GM23338 (cell line): ENCODE measurements at regions not wholly inside any gene's neighbourhood (a gene's known extent, or its start where the extent isn't known, plus 50 kb on each side); places are given as distances from the start of the nearest gene placed in this dataset.

Source experiments
- ATAC-seq: fragments of 200-7000 bp; cut with Tn5 transposase; 3 replicates; pipeline ENCODE4 v1.9.1; 2020
- DNase-seq: peaks from one replicate; pipeline ENCODE4 v3.0.0-alpha.2; 2015; ENCODE audit warnings: low spot score
- H2AFZ ChIP-seq: fragments of 200-600 bp; sonication (generic); 2 replicates; pipeline ENCODE4 v1.8.0; 2016; ENCODE audit warnings: antibody characterized with exemption, mild to moderate bottlenecking, moderate library complexity
- H3F3A ChIP-seq: fragments of 200-600 bp; sonication (generic); replicated peaks from 2 replicates; pipeline ENCODE4 v1.8.0; 2017; ENCODE audit warnings: antibody characterized with exemption, mixed run types, low read depth
- H3K27ac ChIP-seq: fragments of 200-600 bp; sonication (generic); 2 replicates; pipeline ENCODE4 v1.6.1; 2016; ENCODE audit warnings: low read depth
- H3K27me3 ChIP-seq: fragments of 200-600 bp; sonication (generic); 2 replicates; pipeline ENCODE4 v1.8.0; 2016; ENCODE audit warnings: mild to moderate bottlenecking, mixed run types, moderate library complexity; ENCODE audit not compliant: insufficient read depth
- H3K36me3 ChIP-seq: fragments of 200-600 bp; sonication (generic); 2 replicates; pipeline ENCODE4 v1.8.0; 2016; ENCODE audit warnings: mild to moderate bottlenecking; ENCODE audit not compliant: insufficient read depth
- H3K4me1 ChIP-seq: fragments of 200-600 bp; sonication (generic); 2 replicates; pipeline ENCODE4 v1.8.0; 2016; ENCODE audit warnings: mild to moderate bottlenecking, moderate library complexity; ENCODE audit not compliant: insufficient read depth
- H3K4me2 ChIP-seq: fragments of 200-600 bp; sonication (generic); 2 replicates; pipeline ENCODE4 v1.7.1; 2017; ENCODE audit warnings: mixed run types
- H3K4me3 ChIP-seq: fragments of 200-600 bp; sonication (generic); 2 replicates; pipeline ENCODE4 v1.6.1; 2016; ENCODE audit warnings: mixed run types
- H3K79me2 ChIP-seq: fragments of 200-600 bp; sonication (generic); replicated peaks from 2 replicates; pipeline ENCODE4 v1.8.0; 2017; ENCODE audit warnings: mild to moderate bottlenecking; ENCODE audit not compliant: insufficient read depth
- H3K9me2 ChIP-seq: fragments of 200-600 bp; sonication (generic); 2 replicates; pipeline ENCODE4 v1.8.0; 2017; ENCODE audit not compliant: insufficient read depth
- H4K20me1 ChIP-seq: fragments of 200-600 bp; sonication (generic); replicated peaks from 2 replicates; pipeline ENCODE4 v1.8.0; 2017; ENCODE audit warnings: mild to moderate bottlenecking; ENCODE audit not compliant: insufficient read depth
- H3K27ac Mint-ChIP-seq: 2 replicates; pipeline ENCODE4 v1.8.0; 2020; ENCODE audit warnings: inconsistent platforms, mild to moderate bottlenecking, moderate library complexity, mixed read lengths
- H3K27me3 Mint-ChIP-seq: 3 replicates; pipeline ENCODE4 v1.8.0; 2022; ENCODE audit warnings: low read depth, mild to moderate bottlenecking, moderate library complexity, mixed read lengths, inconsistent platforms; ENCODE audit not compliant: insufficient read depth, poor library complexity
- H3K36me3 Mint-ChIP-seq: 3 replicates; pipeline ENCODE4 v1.8.0; 2021; ENCODE audit warnings: low read depth, mild to moderate bottlenecking, inconsistent platforms, moderate library complexity, mixed read lengths
- H3K4me1 Mint-ChIP-seq: 3 replicates; pipeline ENCODE4 v1.8.0; 2020; ENCODE audit warnings: mild to moderate bottlenecking, inconsistent platforms, mixed read lengths
- H3K4me3 Mint-ChIP-seq: 3 replicates; pipeline ENCODE4 v1.8.0; 2021; ENCODE audit warnings: moderate library complexity, mild to moderate bottlenecking, inconsistent platforms, mixed read lengths
- H3K9me3 Mint-ChIP-seq: 3 replicates; pipeline ENCODE4 v1.8.0; 2020; ENCODE audit warnings: moderate library complexity, mild to moderate bottlenecking, inconsistent platforms, mixed read lengths
- CREB1 ChIP-seq: fragments of 250-450 bp; sonication (Bioruptor Pico); IDR thresholded peaks from 2 replicates; pipeline ENCODE4 v1.5.0; 2020; ENCODE audit warnings: low read depth, mild to moderate bottlenecking, moderate library complexity
- JUNB ChIP-seq: IDR thresholded peaks from one replicate; pipeline ENCODE4 v1.6.1; 2016; ENCODE audit warnings: antibody characterized with exemption; ENCODE audit not compliant: unreplicated experiment
- ZNF331 ChIP-seq: fragments of 250-450 bp; sonication (Bioruptor Pico); IDR thresholded peaks from 2 replicates; pipeline ENCODE4 v1.5.0; 2020; ENCODE audit warnings: low read depth, mild to moderate bottlenecking, moderate library complexity
- TF ChIP-seq, protein P1 (sequence below): fragments of 250-450 bp; sonication (Bioruptor Pico); IDR thresholded peaks from 2 replicates; pipeline ENCODE4 v1.5.0; 2020; ENCODE audit warnings: mild to moderate bottlenecking, moderate library complexity
- TF ChIP-seq, protein P2 (sequence below): IDR thresholded peaks from 2 replicates; pipeline ENCODE4 v1.6.1; 2016; ENCODE audit warnings: antibody characterized with exemption

DNA sequence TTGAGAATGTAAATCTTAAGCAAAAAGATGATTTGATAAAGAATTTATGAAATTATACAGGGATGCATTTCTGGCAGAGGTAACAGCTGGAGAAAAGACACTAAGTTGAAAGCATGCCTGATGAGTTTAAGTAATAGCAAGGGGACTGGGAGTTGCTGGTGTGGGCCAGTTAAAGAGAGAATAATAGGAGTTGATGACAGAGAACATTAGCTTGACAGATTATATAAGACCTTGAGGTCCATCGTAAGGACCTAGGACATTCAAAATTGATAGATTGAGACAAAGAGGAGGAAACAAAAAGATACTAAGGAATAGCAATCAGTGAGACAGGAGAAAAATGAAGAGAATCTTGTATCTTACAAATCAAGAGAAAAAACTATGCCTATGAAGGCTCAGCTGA is 84.7 kb upstream of the TMPRSS15 start:
- H3F3A ChIP-seq = no peaks in the 10 kb centered on the region
- H3K4me3 ChIP-seq = no peak overlapping the region
- no peaks in the 10 kb centered on the region for H3K9me2 ChIP-seq
- H3K4me1 Mint-ChIP-seq = no peaks in the 10 kb centered on the region
- ATAC-seq (no peak), DNase-seq (no peak)
- no peak overlapping the region for H3K4me2 ChIP-seq
- no peaks in the 10 kb centered on the region for H4K20me1 ChIP-seq
- H3K4me1 ChIP-seq = no peaks in the 10 kb centered on the region
- no peaks in the 10 kb centered on the region for H3K36me3 ChIP-seq
- H3K36me3 Mint-ChIP-seq = no peaks in the 10 kb centered on the region
- no peak overlapping the region for H3K27ac ChIP-seq
- no peak overlapping the region for H2AFZ ChIP-seq
- H3K27ac Mint-ChIP-seq = no peak overlapping the region
- H3K79me2 ChIP-seq = no peaks in the 10 kb centered on the region
- no peaks in the 10 kb centered on the region for H3K27me3 ChIP-seq
- no peak for TF ChIP-seq CREB1 (CRISPR knock-in tag)
- TF ChIP-seq, protein P1, sequence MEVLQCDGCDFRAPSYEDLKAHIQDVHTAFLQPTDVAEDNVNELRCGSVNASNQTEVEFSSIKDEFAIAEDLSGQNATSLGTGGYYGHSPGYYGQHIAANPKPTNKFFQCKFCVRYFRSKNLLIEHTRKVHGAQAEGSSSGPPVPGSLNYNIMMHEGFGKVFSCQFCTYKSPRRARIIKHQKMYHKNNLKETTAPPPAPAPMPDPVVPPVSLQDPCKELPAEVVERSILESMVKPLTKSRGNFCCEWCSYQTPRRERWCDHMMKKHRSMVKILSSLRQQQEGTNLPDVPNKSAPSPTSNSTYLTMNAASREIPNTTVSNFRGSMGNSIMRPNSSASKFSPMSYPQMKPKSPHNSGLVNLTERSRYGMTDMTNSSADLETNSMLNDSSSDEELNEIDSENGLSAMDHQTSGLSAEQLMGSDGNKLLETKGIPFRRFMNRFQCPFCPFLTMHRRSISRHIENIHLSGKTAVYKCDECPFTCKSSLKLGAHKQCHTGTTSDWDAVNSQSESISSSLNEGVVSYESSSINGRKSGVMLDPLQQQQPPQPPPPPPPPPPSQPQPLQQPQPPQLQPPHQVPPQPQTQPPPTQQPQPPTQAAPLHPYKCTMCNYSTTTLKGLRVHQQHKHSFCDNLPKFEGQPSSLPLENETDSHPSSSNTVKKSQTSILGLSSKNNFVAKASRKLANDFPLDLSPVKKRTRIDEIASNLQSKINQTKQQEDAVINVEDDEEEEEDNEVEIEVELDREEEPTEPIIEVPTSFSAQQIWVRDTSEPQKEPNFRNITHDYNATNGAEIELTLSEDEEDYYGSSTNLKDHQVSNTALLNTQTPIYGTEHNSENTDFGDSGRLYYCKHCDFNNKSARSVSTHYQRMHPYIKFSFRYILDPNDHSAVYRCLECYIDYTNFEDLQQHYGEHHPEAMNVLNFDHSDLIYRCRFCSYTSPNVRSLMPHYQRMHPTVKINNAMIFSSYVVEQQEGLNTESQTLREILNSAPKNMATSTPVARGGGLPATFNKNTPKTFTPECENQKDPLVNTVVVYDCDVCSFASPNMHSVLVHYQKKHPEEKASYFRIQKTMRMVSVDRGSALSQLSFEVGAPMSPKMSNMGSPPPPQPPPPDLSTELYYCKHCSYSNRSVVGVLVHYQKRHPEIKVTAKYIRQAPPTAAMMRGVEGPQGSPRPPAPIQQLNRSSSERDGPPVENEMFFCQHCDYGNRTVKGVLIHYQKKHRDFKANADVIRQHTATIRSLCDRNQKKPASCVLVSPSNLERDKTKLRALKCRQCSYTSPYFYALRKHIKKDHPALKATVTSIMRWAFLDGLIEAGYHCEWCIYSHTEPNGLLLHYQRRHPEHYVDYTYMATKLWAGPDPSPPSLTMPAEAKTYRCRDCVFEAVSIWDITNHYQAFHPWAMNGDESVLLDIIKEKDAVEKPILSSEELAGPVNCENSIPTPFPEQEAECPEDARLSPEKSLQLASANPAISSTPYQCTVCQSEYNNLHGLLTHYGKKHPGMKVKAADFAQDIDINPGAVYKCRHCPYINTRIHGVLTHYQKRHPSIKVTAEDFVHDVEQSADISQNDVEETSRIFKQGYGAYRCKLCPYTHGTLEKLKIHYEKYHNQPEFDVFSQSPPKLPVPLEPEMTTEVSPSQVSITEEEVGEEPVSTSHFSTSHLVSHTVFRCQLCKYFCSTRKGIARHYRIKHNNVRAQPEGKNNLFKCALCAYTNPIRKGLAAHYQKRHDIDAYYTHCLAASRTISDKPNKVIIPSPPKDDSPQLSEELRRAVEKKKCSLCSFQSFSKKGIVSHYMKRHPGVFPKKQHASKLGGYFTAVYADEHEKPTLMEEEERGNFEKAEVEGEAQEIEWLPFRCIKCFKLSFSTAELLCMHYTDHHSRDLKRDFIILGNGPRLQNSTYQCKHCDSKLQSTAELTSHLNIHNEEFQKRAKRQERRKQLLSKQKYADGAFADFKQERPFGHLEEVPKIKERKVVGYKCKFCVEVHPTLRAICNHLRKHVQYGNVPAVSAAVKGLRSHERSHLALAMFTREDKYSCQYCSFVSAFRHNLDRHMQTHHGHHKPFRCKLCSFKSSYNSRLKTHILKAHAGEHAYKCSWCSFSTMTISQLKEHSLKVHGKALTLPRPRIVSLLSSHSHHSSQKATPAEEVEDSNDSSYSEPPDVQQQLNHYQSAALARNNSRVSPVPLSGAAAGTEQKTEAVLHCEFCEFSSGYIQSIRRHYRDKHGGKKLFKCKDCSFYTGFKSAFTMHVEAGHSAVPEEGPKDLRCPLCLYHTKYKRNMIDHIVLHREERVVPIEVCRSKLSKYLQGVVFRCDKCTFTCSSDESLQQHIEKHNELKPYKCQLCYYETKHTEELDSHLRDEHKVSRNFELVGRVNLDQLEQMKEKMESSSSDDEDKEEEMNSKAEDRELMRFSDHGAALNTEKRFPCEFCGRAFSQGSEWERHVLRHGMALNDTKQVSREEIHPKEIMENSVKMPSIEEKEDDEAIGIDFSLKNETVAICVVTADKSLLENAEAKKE (CRISPR knock-in tag) = no peak
- H3K9me3 Mint-ChIP-seq = no peaks in the 10 kb centered on the region
- no peak overlapping the region for H3K4me3 Mint-ChIP-seq
- H3K27me3 Mint-ChIP-seq = no peaks in the 10 kb centered on the region

DNA sequence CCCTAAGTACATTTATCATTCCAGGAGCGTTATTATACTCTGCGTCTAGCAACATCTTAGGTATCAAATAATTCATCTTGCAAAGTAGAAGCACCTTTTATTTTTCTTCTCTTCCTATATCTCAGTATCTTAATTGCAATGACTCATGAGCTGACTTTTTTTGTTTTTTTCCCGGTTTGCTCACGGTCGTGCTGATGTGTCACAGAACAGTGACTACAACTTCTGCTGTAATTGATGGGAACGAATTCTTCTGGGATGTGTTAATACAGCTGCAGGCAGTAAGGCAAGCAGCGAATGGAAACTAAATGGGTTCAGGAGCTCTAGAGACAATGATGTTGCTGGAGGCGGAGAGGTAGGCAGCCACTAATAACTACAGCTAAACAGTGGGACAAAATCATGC is 89.8 kb upstream of the TMPRSS15 start:
- Mint-ChIP-seq H3K4me3 (no peak overlapping the region), H3K27me3 (no peaks in the 10 kb centered on the region), H3K36me3 (no peaks in the 10 kb centered on the region), H3K27ac (no peak overlapping the region), H3K9me3 (no peaks in the 10 kb centered on the region), H3K4me1 (peaks cover 5% of the 10 kb centered on the region)
- ATAC-seq = no peak
- H3K9me2 ChIP-seq = no peaks in the 10 kb centered on the region
- H3K4me2 ChIP-seq = no peak overlapping the region
- TF ChIP-seq JUNB (no peak), ZNF331 (CRISPR knock-in tag) (no peak)
- TF ChIP-seq, protein P2, sequence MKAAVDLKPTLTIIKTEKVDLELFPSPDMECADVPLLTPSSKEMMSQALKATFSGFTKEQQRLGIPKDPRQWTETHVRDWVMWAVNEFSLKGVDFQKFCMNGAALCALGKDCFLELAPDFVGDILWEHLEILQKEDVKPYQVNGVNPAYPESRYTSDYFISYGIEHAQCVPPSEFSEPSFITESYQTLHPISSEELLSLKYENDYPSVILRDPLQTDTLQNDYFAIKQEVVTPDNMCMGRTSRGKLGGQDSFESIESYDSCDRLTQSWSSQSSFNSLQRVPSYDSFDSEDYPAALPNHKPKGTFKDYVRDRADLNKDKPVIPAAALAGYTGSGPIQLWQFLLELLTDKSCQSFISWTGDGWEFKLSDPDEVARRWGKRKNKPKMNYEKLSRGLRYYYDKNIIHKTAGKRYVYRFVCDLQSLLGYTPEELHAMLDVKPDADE = no peak
- H3K79me2 ChIP-seq = no peaks in the 10 kb centered on the region
- H3K27ac ChIP-seq = no peak overlapping the region
- H3K36me3 ChIP-seq = no peaks in the 10 kb centered on the region
- peaks cover 8% of the 10 kb centered on the region; the same call in 1 of the 2 replicates for H3K4me1 ChIP-seq
- H3K27me3 ChIP-seq = no peaks in the 10 kb centered on the region
- no peak for DNase-seq
- H2AFZ ChIP-seq = peak overlapping the region; percentile 1; the same call in 1 of the 2 replicates
- no peaks in the 10 kb centered on the region for H4K20me1 ChIP-seq
- H3F3A ChIP-seq = no peaks in the 10 kb centered on the region
- no peak overlapping the region for H3K4me3 ChIP-seq
